ENCODE measurements at regions not wholly inside any gene's neighbourhood (a gene's known extent, or its start where the extent isn't known, plus 50 kb on each side); places are given as distances from the start of the nearest gene placed in this dataset.
"Not testable (repeated sequence)": the region's sequence is repeated elsewhere in the genome, so short reads cannot be mapped to it uniquely, and the experiment has no call there.

DNA sequence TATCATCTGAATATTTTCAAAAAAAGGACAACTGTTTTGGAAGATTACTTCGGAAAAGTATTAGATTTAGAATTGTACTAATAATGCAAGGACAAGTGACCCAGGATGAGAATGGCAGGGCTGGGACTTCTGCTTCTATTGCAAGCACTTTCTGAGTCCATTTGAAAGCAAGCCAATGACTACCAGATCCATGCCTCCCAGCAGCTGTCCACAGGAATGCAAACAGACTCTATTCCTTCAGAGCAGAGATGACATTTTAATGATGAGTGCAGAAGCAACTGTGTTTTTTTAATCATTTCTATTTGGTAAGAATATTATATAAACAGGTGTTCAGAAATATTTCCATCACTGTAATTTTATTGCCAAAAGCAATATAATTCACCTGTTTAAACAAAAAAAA is 456.7 kb downstream of the SOX11 start:
- in situ Hi-C loops (cut with HindIII; ENCODE audit: low sequenced_read_pairs), result no loop called here
- no peak for DNase-seq (ENCODE audit: low spot score)

DNA sequence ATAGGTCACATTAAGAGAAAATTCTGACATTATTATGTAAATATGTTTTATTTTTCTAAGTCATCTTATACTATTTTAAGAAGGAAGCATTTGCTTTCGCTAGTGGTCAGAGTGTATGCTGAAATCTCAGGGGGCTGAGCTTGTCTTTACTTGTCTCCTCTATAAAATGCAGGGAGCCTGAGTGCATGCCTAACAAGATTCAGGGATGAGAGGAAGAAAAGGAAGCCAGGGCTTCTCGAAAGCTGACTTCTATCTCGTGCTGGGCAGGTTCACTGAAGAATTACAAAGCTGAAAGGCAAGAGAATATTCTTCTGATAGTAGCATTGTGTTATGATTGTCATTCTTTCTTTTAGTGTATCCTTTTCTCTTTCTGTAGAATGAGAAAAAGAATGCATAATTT is 467.4 kb downstream of the SOX11 start:
- DNase-seq (ENCODE audit: low spot score), result no peak
- in situ Hi-C loops (cut with HindIII; ENCODE audit: low sequenced_read_pairs), result no loop called here

DNA sequence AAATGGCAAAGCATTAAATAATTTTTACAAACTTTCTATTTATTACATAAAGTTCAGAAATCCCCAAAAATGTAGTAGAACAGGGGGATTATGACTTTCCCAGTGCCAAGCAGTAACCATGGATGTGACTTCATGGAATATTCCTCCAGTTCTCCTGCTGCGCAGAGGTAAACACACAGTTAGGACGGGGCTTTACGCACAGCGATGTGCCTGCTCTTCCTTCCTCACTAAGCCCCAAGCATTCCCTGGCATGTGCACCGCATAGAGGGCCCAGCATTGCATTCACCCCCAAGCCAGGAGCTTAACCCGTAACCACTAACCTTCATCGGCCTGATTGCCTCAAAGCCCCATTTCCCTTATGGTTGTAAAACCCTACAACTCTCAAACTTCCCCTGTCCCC is 471.7 kb downstream of the SOX11 start:
- DNase-seq (ENCODE audit: low spot score), result no peak
- in situ Hi-C loops (cut with HindIII; ENCODE audit: low sequenced_read_pairs), result no loop called here

DNA sequence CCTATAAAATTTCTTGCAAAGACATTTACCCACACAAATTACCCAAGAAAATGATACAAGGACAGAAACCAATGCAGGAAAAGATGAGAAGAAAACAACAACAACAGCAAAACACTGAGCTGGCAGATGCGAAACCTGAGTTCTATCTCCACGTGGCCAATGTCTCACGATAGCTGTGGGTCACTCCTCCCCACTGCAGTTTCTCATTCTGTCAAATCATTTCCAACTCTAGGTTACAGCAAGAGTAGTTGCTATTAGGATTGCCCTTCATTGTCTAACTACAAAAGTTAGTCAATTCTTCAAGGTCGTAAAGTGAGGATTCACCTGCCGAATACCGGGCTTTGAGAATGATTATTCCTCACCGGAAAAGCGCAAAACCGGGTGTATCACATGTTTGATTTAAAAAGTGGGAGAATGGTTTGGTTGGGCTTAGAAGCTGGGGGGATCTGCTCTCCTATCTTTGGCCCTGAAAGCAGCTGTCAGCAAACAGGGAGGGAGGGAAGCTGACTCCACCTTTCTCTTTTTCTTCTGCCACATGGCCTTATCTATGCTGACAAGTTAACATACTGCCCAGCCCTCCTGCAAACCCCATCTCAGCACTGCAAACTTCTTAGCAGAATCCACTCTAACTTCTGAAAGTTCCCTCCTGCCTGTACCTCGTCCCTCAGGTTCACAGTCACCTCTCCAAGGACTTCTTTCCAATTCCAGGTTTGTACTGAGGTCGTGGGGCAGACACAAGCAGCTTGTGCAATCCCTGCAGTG is 473.0 kb downstream of the SOX11 start:
- in situ Hi-C loops (cut with HindIII; ENCODE audit: low sequenced_read_pairs), result no loop called here
- no peak for DNase-seq (ENCODE audit: low spot score)

DNA sequence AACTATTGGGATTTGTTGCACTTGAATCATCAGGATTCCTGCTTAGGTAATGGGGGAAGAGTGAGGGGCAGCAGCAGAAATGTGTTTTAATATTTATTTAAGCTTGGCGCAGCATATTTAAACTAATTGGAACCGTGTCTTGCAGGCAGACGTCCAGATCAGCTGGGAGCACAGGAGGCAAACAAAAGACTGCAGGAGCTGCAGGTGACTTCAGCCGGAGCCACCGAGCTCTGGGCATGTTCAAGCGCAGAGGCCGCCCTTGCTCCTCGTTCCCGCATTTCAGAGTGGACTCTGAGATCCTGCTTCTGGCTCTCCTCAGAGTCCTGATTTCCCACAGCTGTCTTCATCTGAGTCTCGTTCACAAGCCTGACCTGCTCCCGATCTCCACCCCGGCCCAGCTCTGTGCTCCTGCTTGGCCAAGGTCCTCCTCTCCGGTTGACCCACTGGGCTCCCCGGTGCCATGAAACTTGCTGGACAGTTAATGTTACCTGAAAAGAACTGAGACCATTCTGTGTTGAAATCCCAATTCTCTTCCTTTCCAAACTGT is 475.5 kb downstream of the SOX11 start:
- in situ Hi-C loops (cut with HindIII; ENCODE audit: low sequenced_read_pairs), result no loop called here
- DNase-seq (ENCODE audit: low spot score), result no peak

DNA sequence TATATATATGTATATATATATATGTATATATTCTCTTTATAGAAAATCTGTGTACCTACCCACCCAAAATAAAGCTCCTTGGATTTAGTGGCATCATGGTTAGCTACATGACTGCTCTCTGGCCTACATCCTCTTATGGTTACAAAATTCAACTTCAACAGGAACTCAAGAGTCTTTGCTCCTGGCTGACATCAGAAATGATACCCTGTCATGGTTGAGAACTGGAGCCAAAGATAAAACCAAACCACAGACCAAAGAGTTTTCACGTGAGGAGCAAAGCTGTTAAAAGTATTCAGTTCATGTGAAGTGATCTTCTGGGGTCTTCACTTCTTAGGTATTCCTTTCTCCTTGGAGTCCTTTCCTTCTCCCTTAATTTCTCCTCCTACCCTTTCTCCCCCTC is 476.3 kb downstream of the SOX11 start:
- no peak for DNase-seq (ENCODE audit: low spot score)
- in situ Hi-C loops (cut with HindIII; ENCODE audit: low sequenced_read_pairs), result no loop called here

DNA sequence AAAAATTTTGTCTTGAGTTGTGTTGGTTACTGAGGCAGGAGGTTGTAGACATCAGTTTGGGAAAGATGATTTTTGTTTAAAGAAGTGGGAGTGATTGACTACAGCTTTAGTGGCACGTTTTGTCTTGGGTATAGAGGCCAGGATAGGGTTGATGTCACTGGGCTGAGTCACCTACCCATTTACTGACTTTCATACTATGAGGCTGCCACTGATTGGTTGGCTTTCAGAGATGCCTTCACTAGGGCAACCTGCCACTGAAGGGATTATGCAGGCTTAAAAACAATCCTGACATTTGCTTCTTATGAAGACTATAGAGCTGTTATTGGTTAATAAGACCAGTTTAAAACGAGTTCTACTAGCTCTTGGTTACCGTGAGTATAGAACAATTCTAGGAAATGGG is 479.1 kb downstream of the SOX11 start:
- no peak for DNase-seq (ENCODE audit: low spot score)
- in situ Hi-C loops (cut with HindIII; ENCODE audit: low sequenced_read_pairs), result no loop called here

DNA sequence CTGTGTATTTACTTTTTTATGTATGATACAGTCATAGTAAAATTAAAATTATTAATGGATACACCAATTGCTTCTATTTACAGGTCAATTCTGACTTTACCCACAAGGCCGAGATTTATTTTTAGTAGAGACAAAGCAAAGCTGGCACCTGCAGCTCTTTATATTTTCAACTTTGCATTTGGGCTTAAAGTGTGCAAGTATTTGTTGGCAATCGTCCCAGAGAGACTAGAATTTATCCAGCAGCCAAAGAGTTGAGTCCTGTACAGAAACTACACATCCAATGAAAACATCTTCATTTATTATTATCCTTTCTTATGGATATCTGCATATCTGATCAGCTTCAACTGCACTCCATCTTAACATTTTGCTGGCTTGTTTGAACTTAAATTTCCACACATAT is 485.6 kb downstream of the SOX11 start:
- DNase-seq (ENCODE audit: low spot score), result no peak
- in situ Hi-C loops (cut with HindIII; ENCODE audit: low sequenced_read_pairs), result no loop called here

DNA sequence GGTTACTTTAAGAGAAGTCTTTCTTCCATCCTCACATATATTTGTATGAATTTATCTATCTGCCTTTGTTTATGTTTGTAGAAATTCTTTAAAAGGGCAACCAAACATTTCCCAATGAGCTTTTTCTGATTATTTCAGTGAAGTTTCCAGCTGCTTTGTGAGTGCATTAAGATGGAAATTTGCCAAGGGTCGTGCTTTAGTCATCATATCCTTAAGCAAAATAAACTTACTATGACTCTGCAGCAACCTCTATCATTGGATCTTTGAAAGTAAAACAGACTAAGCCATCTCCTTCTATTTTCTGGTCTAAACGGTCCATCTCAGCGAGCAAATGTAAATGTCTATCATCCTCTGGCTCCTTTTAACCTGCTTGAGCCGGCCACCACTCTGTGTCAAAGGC is 489.3 kb downstream of the SOX11 start:
- no peak for DNase-seq (ENCODE audit: low spot score)
- in situ Hi-C loops (cut with HindIII; ENCODE audit: low sequenced_read_pairs), result no loop called here

DNA sequence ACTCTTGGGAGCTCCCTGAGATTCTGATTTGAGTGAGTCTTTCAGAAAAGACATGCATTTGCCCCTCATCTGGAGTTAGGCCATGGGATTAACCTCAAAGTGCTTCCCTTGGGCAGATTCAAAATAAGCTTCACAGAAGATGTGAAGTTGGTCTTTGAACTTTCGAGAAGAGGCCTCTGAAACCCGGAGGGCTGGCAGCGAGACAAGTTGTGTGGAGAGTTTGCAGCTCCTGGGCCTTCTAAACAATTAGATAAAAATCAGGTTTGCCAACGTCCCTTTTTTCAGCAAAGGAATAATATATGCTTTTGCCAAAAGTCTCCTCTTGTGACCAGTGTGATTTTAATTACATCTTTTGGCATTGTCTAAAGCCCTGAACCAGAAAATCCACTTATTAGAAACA is 489.7 kb downstream of the SOX11 start:
- in situ Hi-C loops (cut with HindIII; ENCODE audit: low sequenced_read_pairs), result no loop called here

DNA sequence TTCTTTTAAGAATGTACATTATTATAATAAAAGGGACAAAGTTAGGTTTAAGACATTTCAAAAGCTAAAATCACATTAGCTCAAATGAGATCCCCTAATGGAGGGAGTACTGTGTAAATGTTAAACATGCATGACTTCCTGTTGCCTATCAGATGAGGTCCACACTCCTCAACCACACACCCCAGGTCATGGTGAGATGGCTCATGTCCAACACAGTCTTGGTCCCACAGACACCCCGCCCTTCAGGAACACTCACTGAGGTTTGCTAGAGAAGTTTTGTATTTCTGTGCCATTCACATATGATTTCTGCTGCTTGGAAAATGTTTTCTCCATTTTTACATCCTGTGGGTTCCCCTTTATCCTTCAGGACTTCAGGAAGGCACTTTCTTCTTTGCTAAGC is 491.0 kb downstream of the SOX11 start:
- in situ Hi-C loops (cut with HindIII; ENCODE audit: low sequenced_read_pairs), result no loop called here
- no peak for DNase-seq (ENCODE audit: low spot score)

More for the DNA sequence above, 489.7 kb downstream of the SOX11 start:
- no peak for DNase-seq (ENCODE audit: low spot score)

DNA sequence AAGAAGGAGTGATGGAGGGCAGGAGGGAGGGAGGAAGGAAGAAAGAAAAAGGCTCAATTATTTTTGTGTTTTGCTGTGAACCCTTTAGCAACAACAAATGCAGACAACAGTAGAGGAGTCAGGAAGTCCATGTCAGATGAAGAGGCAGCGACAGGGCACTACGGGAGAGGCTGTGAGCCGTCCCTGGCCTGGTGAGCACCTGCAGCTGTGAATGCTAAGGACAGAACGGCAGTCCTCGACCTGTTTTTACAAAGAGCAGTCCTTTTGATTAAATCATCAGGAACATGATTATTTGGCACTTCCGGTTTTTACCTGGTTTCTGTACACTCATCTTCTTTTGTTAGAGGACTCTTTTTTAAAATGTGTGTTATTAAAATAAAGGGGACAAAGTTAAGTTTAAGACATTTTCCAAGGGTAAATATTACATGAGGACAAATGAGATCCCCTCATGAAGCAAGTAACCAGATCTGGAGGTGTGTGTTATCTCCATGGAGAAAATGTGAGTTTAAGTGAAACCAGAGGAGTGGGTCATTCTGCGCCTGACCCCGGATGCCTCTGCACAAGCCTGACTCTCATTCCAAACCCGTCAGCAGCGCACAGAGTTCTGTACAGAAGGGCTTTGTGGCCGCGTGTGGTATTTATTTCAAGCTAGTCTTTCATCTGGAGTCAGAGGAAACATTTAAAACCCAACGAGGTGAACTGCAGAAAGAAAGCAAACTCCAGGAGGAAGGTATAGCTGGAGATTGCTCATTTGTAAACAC is 492.5 kb downstream of the SOX11 start:
- DNase-seq (ENCODE audit: low spot score), result no peak
- in situ Hi-C loops (cut with HindIII; ENCODE audit: low sequenced_read_pairs), result no loop called here

DNA sequence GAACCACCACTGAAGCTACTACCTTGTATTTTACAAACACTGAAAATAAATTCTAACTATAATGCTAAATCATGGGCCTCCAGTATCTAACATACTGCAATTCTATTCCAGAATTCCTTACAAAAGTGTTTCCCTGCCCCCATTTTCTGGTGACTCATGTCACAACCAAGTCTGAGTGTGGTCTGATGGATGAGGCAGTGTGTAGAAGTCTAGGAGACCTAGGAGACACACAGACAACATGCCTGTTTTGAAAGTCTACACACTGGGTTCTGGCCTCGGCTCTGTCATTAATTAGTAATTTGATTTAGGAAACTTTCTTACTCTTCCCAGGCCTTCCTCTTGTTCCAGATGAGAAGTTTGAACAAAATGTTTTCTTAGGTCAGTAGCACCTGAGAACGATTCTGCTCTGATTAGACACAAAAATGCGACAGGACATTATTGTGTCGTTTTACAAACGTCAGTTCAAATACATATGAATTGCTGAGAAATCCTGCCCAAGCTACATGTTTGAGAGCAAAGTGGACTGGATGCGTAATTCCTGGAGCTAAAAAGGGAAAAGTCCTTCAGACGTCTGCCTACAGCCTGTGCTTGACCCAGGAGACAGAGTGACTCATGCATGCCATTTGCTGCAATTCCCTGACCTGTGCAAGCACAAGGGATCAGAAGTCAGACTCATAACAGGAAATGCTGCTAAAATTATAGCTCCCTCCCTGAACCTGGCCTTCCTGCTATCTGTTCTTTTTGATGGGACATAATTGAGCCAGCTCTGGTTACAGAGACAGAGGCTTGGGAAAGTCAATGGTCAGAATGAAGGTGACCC is 494.4 kb downstream of the SOX11 start:
- in situ Hi-C loops (cut with HindIII; ENCODE audit: low sequenced_read_pairs), result no loop called here
- no peak for DNase-seq (ENCODE audit: low spot score)

DNA sequence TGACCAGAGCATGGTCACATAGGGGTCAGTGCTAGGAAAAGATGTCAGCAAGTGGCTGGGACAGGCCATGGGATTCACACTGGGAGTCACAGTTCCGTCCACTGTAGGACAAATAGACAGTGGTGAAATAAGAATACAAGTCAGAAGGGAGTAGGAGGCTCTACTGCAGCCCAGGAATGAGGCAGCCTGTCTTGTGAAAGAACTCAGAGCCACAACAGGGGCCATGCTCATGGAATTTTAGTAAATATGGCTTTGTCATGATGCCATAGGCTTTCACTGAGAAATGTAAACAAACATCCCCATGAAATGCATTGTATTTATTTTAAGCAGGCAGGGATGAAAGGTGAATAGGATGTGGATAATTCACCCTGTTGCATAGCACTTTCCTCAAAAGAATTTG is 504.3 kb downstream of the SOX11 start:
- DNase-seq (ENCODE audit: low spot score), result no peak
- in situ Hi-C loops (cut with HindIII; ENCODE audit: low sequenced_read_pairs), result no loop called here

DNA sequence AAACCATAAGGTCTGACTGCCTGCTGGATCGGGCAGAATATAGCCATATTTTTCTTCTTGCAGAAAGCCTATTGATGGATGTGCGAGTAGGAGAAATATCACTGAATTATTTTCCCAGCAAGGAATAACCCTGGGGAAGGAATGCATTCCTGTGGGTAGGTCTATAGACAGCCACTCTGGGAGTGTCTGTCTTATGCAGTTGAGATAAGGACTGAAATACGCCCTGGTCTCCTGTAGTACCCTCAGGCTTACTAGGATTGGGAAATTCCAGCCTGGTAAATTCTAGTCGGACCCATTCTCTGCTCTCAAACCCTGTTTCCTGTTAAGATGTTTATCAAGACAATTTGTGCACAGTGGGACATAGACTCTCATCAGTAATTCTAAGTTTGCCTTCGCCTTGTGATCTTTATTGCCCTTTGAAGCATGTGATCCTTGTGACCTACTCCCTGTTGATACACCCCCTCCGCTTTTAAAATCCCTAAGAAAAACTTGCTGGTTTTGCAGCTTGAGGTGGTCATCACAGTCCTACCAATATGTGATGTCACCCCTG is 506.3 kb downstream of the SOX11 start:
- in situ Hi-C loops (cut with HindIII; ENCODE audit: low sequenced_read_pairs); DNase-seq (ENCODE audit: low spot score): not testable (repeated sequence)

DNA sequence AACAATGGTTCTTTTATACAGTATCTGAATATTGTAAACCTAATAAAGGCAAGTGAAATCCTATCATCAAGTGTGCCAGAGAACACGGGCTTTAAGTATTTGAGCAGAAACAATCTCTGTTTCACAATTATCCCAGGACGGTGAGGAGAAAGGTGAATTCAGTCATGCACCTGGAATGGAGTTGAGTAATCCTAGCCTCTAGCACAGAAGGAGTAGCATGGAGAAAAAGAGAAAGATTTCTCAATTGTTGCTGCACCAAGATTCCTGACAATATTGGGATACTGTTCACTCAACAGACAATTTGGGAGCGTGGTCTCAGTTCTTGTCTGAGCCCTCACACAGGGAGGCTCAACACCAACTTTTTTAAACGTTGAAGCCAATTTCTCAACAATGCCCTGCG is 510.6 kb downstream of the SOX11 start:
- in situ Hi-C loops (cut with HindIII; ENCODE audit: low sequenced_read_pairs), result no loop called here
- DNase-seq (ENCODE audit: low spot score), result no peak

DNA sequence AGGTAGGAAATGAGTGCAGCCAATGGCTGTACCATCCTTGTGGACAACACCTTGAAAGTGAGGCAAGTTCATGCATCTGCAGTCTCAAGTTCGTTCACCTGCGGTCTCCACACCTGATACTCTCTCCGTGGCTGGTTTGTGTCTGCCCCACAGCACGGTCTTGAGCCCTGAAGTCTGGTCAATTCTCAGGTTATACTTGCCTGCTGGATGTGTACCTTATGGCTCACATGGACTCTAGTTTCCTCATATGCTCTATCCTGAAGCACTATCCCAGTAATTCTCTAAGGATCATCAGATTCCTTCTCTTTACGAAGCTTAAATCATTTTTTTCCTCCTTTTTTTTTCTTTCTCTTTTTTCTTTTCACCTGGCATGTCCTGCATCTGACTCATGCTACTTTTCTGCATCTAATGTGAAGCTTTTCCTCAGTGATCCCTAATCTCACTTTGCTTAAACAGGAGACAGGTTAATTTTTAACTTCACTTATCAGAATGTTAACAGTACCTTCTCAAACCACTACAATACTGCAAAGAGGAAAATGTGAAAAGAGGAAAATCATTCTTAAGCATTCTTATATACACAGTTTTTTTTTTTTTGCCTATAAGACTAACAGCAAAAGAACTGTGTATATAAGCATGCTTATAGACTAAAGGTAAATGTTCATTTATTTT is 511.2 kb downstream of the SOX11 start:
- in situ Hi-C loops (cut with HindIII; ENCODE audit: low sequenced_read_pairs), result no loop called here
- no peak for DNase-seq (ENCODE audit: low spot score)

DNA sequence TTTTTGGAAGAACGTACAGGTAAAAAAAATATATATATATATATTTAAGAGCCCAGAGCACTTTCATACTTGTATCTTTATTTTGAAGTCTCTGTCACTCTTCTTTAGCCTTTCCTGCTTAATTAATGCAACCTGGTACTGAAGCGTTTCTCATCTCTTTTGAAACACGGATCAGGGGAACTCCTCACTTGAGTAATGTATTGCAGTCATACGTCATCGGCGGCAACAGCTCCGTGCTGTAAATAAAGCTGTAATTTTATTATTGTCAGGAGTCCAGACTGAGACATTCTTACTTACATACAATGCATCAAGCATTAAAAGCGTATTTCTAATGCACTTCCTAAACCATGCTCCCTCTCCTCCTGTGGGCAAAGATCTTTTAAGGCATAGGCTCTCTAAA is 514.7 kb downstream of the SOX11 start:
- in situ Hi-C loops (cut with HindIII; ENCODE audit: low sequenced_read_pairs), result no loop called here
- DNase-seq (ENCODE audit: low spot score), result no peak

DNA sequence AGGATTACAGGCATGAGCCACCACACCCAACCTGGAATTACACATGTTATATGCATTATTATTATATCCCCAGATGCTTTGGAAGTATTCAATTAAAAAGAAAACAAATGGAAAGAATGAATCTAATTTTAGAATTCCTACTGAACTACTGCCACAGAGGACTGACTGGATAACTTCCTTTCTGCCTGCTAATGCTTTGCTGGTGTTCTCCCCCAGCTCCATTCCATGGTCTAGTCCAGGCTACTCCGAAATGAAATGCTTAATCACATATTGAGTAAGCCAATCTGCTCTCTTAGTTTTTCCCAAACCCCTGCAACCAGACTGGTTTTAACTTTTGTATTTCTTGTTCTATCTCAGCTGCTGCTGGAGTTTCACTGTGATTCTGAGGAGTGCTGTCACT is 519.1 kb downstream of the SOX11 start:
- in situ Hi-C loops (cut with HindIII; ENCODE audit: low sequenced_read_pairs), result no loop called here
- DNase-seq (ENCODE audit: low spot score), result no peak
